Loucy (cell line): ENCODE measurements at regions not wholly inside any gene's neighbourhood (a gene's known extent, or its start where the extent isn't known, plus 50 kb on each side); places are given as distances from the start of the nearest gene placed in this dataset.

Experiments used
- H2AFZ ChIP-seq: fragments of 200-600 bp; sonication (generic); 2 replicates; pipeline ENCODE4 v1.6.0; 2016; ENCODE audit warnings: antibody characterized with exemption, mild to moderate bottlenecking, low read length, moderate library complexity
- H3F3A ChIP-seq: fragments of 200-600 bp; 2 replicates; pipeline ENCODE4 v1.6.0; 2016; ENCODE audit warnings: antibody characterized with exemption, low read depth, mild to moderate bottlenecking
- H3K27me3 ChIP-seq: fragments of 200-600 bp; sonication (generic); 2 replicates; pipeline ENCODE4 v1.6.1; 2014; ENCODE audit warnings: low read length, mild to moderate bottlenecking; ENCODE audit not compliant: insufficient read depth, poor library complexity, severe bottlenecking
- H3K36me3 ChIP-seq: fragments of 200-600 bp; sonication (generic); 2 replicates; pipeline ENCODE4 v1.6.1; 2016; ENCODE audit warnings: low read length; ENCODE audit not compliant: insufficient read depth
- H3K4me1 ChIP-seq: fragments of 200-600 bp; sonication (generic); 2 replicates; pipeline ENCODE4 v1.5.1; 2014; ENCODE audit warnings: low read length, mild to moderate bottlenecking; ENCODE audit not compliant: insufficient read depth, poor library complexity, severe bottlenecking
- H3K4me2 ChIP-seq: fragments of 200-600 bp; sonication (generic); 2 replicates; pipeline ENCODE4 v1.6.0; 2014; ENCODE audit warnings: antibody characterized with exemption, low read length, low read depth, mild to moderate bottlenecking; ENCODE audit not compliant: poor library complexity, severe bottlenecking
- H3K4me3 ChIP-seq: fragments of 200-600 bp; sonication (generic); 2 replicates; pipeline ENCODE4 v1.5.1; 2014; ENCODE audit warnings: low read length, mild to moderate bottlenecking, mixed read lengths; ENCODE audit not compliant: poor library complexity, severe bottlenecking
- H3K79me2 ChIP-seq: fragments of 200-600 bp; sonication (generic); 2 replicates; pipeline ENCODE4 v1.6.1; 2014; ENCODE audit warnings: low read length; ENCODE audit not compliant: insufficient read depth
- H3K9ac ChIP-seq: fragments of 200-600 bp; sonication (generic); 2 replicates; pipeline ENCODE4 v1.6.0; 2014; ENCODE audit warnings: mild to moderate bottlenecking, low read depth, low read length, moderate library complexity; ENCODE audit not compliant: poor library complexity, severe bottlenecking
- H3K9me2 ChIP-seq: fragments of 200-600 bp; sonication (generic); replicated peaks from 2 replicates; pipeline ENCODE4 v1.6.1; 2016; ENCODE audit warnings: low read depth, low read length, mixed read lengths
- H3K9me3 ChIP-seq: fragments of 200-600 bp; sonication (generic); 2 replicates; pipeline ENCODE4 v1.6.1; 2014; ENCODE audit warnings: mild to moderate bottlenecking, antibody characterized with exemption, low read length, low read depth; ENCODE audit not compliant: insufficient read depth
- H4K20me1 ChIP-seq: fragments of 200-600 bp; sonication (generic); 2 replicates; pipeline ENCODE4 v1.6.0; 2014; ENCODE audit warnings: antibody characterized with exemption, low read length, mild to moderate bottlenecking; ENCODE audit not compliant: insufficient read depth, poor library complexity, severe bottlenecking
- EZH2phosphoT487 ChIP-seq: fragments of 200-600 bp; IDR thresholded peaks from 2 replicates; pipeline ENCODE4 v1.6.1; 2018; ENCODE audit warnings: antibody characterized with exemption, mild to moderate bottlenecking, moderate library complexity, borderline replicate concordance
- TF ChIP-seq, protein P1 (sequence below): fragments of 200-600 bp; sonication (generic); conservative IDR thresholded peaks from 2 replicates; pipeline ENCODE4 v1.5.1; 2014; ENCODE audit warnings: mild to moderate bottlenecking, antibody characterized with exemption, low read length

DNA sequence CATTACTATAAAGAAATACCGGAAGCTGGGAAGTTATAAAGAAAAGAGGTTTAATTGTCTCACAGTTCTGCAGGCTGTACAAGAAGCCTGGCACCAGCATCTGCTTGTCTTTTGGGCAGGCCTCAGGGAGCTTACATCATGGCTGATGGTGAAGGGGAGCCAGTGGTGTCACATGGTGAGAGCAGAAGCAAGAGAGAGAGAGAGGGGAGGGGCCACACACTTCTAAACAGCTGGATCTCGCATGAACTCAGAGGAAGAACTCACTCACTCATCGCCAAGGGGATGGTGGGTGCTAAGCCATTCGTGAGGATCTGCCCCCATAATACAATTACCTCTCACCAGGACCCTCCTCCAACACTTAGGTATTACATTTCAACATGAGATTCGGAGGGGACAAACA lies 51.8 kb upstream of the ANKRD34C start:
- Histone ChIP-seq H3K9ac (no peak overlapping the region), H2AFZ (no peak overlapping the region), H3K4me1 (no peaks in the 10 kb centered on the region), H4K20me1 (no peaks in the 10 kb centered on the region), H3K4me3 (no peak overlapping the region), H3K27me3 (no peaks in the 10 kb centered on the region), H3F3A (no peaks in the 10 kb centered on the region), H3K9me2 (no peaks in the 10 kb centered on the region), H3K36me3 (no peaks in the 10 kb centered on the region), H3K4me2 (no peak overlapping the region), H3K9me3 (no peaks in the 10 kb centered on the region), H3K79me2 (no peaks in the 10 kb centered on the region)
- TF ChIP-seq, protein P1, sequence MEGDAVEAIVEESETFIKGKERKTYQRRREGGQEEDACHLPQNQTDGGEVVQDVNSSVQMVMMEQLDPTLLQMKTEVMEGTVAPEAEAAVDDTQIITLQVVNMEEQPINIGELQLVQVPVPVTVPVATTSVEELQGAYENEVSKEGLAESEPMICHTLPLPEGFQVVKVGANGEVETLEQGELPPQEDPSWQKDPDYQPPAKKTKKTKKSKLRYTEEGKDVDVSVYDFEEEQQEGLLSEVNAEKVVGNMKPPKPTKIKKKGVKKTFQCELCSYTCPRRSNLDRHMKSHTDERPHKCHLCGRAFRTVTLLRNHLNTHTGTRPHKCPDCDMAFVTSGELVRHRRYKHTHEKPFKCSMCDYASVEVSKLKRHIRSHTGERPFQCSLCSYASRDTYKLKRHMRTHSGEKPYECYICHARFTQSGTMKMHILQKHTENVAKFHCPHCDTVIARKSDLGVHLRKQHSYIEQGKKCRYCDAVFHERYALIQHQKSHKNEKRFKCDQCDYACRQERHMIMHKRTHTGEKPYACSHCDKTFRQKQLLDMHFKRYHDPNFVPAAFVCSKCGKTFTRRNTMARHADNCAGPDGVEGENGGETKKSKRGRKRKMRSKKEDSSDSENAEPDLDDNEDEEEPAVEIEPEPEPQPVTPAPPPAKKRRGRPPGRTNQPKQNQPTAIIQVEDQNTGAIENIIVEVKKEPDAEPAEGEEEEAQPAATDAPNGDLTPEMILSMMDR = no peak

DNA sequence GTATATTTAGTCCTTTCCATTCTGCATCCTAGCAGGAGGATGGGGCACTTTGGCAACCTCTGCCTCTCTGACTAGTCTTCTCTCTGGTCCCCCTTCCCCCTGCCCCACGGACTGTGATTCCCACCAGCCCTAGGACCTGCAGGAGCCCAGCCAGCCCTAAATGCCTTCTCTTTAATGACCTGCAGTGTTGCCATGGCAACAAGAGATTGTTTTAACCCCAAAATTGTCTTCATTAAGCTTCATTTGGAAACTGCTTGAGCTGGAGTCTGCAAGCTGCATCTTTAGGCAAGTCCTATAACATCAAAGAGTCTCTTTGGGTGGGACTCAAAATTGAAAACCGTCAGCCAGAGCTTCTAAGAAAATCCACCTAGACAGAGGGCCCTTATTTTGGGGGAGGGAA lies 59.7 kb upstream of the ANKRD34C start:
- Histone ChIP-seq H3K4me2 (no peak overlapping the region), H3K4me3 (no peak overlapping the region), H3K79me2 (no peaks in the 10 kb centered on the region), H3K9ac (no peak overlapping the region), H2AFZ (no peak overlapping the region), H3K9me2 (no peaks in the 10 kb centered on the region), H3K9me3 (no peaks in the 10 kb centered on the region), H4K20me1 (no peaks in the 10 kb centered on the region), H3K4me1 (no peaks in the 10 kb centered on the region), H3K27me3 (no peaks in the 10 kb centered on the region), H3K36me3 (no peaks in the 10 kb centered on the region), H3F3A (no peaks in the 10 kb centered on the region)
- TF ChIP-seq EZH2phosphoT487 = no peak
- TF ChIP-seq, protein P1 = no peak

DNA sequence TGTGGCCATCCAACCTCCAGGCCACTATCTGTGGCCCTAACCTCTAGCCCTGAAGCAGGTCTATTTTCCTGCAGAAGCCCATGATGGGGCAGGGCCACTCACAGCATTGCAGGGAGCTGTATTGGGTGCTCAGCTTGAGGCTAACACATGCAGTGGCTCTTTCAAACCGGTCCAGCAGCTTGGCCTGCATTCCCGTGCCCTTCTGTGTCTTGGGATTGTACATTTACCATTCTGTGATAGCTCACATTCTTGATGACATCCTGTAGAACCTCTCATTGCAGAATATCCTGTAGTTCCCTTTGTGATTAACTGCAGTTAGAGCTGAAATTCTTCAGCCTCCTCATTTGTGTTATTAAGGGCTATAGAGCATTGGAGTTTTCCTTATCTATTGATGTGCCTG lies 60.8 kb upstream of the ANKRD34C start:
- H3K4me3 ChIP-seq = no peak overlapping the region
- H3F3A ChIP-seq = no peaks in the 10 kb centered on the region
- H3K9me2 ChIP-seq = no peaks in the 10 kb centered on the region
- H3K4me1 ChIP-seq = no peaks in the 10 kb centered on the region
- H3K4me2 ChIP-seq = no peak overlapping the region
- no peak overlapping the region for H2AFZ ChIP-seq
- no peaks in the 10 kb centered on the region for H3K27me3 ChIP-seq
- H3K9ac ChIP-seq = no peak overlapping the region
- H3K36me3 ChIP-seq = no peaks in the 10 kb centered on the region
- H4K20me1 ChIP-seq = no peaks in the 10 kb centered on the region
- TF ChIP-seq, protein P1 = no peak
- no peak for TF ChIP-seq EZH2phosphoT487
- H3K9me3 ChIP-seq = no peaks in the 10 kb centered on the region
- no peaks in the 10 kb centered on the region for H3K79me2 ChIP-seq
